ENCODE measurements at regions not wholly inside any gene's neighbourhood (a gene's known extent, or its start where the extent isn't known, plus 50 kb on each side); places are given as distances from the start of the nearest gene placed in this dataset.

- DNase-seq: no peak
Measured at GRCh38 chr5:82384034-82384750, 106.0 kb upstream of the RPS23 start.

GRCh38 chr5:82381591-82381990 is 103.4 kb upstream of the RPS23 start:
- DNase-seq: no peak

GRCh38 chr5:82376307-82376706 is 98.2 kb upstream of the RPS23 start:
- no peak for DNase-seq

GRCh38 chr5:82375488-82376244 is 97.5 kb upstream of the RPS23 start:
- peak; percentile 75 to 85 for DNase-seq

GRCh38 chr5:82374637-82375036 is 96.5 kb upstream of the RPS23 start:
- DNase-seq: no peak

- DNase-seq: no peak
Measured at GRCh38 chr5:82367930-82368329, 89.8 kb upstream of the RPS23 start.

GRCh38 chr5:82365744-82366228 is 87.6 kb upstream of the RPS23 start:
- peak; percentile 55 to 79 for DNase-seq

GRCh38 chr5:82365026-82365425 is 86.9 kb upstream of the RPS23 start:
- no peak for DNase-seq

GRCh38 chr5:82364497-82364896 is 86.3 kb upstream of the RPS23 start:
- peak in 1 of 2 experiments; percentile 14 for DNase-seq

- DNase-seq: no peak
Measured at GRCh38 chr5:82363524-82363923, 85.4 kb upstream of the RPS23 start.

GRCh38 chr5:82362636-82363035 is 84.5 kb upstream of the RPS23 start:
- no peak for DNase-seq

- no peak for DNase-seq
Measured at GRCh38 chr5:82360022-82360421, 81.9 kb upstream of the RPS23 start.

GRCh38 chr5:82359272-82359671 is 81.1 kb upstream of the RPS23 start:
- DNase-seq: no peak

GRCh38 chr5:82358457-82358856 is 80.3 kb upstream of the RPS23 start:
- no peak for DNase-seq

- peak in 1 of 2 experiments; percentile 44 for DNase-seq
Measured at GRCh38 chr5:82356808-82357671, 78.9 kb upstream of the RPS23 start.

- no peak for DNase-seq
Measured at GRCh38 chr5:82356021-82356420, 77.9 kb upstream of the RPS23 start.

- DNase-seq: no peak
Measured at GRCh38 chr5:82355496-82355895, 77.3 kb upstream of the RPS23 start.

- no peak for DNase-seq
Measured at GRCh38 chr5:82355053-82355452, 76.9 kb upstream of the RPS23 start.

GRCh38 chr5:82354543-82354942 is 76.4 kb upstream of the RPS23 start:
- no peak for DNase-seq

- no peak for DNase-seq
Measured at GRCh38 chr5:82353522-82353921, 75.4 kb upstream of the RPS23 start.

GRCh38 chr5:82352146-82352791 is 74.1 kb upstream of the RPS23 start:
- DNase-seq: no peak

- DNase-seq: peak; percentile 28 to 45
Measured at GRCh38 chr5:82351754-82352145, 73.6 kb upstream of the RPS23 start.

GRCh38 chr5:82351297-82351696 is 73.1 kb upstream of the RPS23 start:
- no peak for DNase-seq

Measured in SHP77 (cell line).